ENCODE measurements at regions not wholly inside any gene's neighbourhood (a gene's known extent, or its start where the extent isn't known, plus 50 kb on each side); places are given as distances from the start of the nearest gene placed in this dataset.
"Not testable (repeated sequence)": the region's sequence is repeated elsewhere in the genome, so short reads cannot be mapped to it uniquely, and the experiment has no call there.

DNA sequence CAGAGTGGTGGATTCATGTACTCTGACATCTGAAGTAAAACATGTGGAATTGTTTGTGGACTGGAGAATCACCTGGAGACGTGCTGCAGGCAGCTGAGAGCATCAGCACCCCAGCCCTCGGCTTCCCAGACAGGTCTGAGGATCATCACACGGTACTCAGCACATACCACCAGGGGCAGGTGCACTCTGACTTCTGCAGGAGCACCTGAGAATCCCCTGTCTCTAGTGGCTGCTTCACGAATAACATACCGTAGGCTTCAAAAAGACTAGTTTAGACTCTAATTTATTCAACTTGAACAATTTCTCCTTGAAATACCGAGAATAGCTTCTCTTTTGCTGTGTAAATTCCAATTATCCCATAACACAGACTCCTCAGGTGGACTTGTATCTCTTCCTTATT, 627.5 kb downstream of the RPIA start:
- not testable (repeated sequence) for DNase-seq

DNA sequence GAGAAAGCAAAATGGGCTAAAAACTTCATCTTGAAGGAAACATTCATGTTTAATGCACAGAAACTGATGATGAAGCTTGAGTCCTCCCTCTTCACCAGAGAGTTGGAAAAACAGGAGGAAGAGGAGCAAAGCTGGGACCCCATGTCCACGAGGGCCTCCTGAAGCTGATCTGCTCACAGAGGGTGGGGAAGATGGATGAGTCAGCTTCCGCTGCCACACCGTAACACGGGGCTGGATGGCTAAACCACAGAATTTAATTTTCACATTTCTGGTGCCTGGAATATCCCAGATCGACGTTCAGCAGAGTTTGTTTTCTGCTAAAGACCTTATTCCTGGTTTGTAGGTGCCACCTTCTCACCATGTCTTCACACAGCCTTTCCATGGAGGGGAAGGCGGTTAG, 634.4 kb downstream of the RPIA start:
- not testable (repeated sequence) for DNase-seq

DNA sequence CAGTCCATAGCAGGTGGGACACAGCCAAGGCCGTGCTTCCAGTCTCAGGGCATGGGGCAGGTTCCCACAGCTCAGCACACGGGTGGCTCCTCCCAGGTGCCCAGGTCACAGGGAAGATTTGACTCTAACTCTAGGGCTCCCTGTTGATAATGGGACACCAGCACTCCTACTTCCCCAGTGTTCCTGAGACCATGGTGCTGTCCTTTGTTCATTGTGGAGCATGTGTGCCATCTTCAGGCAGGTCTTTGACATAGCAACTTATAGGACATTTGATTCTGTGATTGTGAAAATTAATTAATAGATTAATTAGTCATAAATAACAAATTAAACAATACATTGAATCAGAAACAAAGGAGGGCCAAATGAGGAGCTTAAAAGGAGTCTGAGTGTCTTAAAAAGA, 635.0 kb downstream of the RPIA start:
- not testable (repeated sequence) for DNase-seq

DNA sequence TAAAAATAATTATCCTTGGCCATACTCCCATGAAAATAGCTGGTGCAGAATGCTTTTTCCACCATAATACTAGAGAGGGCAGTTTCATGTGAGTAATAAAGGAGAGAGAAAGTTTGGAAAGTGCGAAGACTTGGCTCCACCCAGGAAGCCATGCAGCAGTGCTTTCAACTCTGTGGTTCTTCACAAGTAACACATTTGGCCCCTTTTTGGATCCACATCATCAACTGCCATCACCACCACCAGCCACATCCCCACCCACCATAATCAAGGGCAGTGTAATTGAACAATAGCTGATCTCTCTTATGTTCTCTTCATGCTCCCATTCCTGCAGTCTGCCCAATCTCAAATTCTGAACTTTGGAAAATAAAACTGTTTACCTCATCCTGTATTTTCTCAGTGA, 637.3 kb downstream of the RPIA start:
- not testable (repeated sequence) for DNase-seq

All from hindlimb muscle (tissue), 1 donor.